Stimulated activated CD4-positive, alpha-beta T cell treated with anti-CD3 and anti-CD28 coated beads, Interleukin-4, amount 100 ng/mL, for 1 hour (primary cell): ENCODE measurements at regions not wholly inside any gene's neighbourhood (a gene's known extent, or its start where the extent isn't known, plus 50 kb on each side); places are given as distances from the start of the nearest gene placed in this dataset.
"Not testable (repeated sequence)": the region's sequence is repeated elsewhere in the genome, so short reads cannot be mapped to it uniquely, and the experiment has no call there.

Experiments used
- DNase-seq: peaks from one replicate; pipeline ENCODE4 v3.0.0-alpha.2; 2020

- no peak for DNase-seq
Measured at GRCh38 chr3:110629917-110630316, 441.7 kb upstream of the NECTIN3 start.

DNA sequence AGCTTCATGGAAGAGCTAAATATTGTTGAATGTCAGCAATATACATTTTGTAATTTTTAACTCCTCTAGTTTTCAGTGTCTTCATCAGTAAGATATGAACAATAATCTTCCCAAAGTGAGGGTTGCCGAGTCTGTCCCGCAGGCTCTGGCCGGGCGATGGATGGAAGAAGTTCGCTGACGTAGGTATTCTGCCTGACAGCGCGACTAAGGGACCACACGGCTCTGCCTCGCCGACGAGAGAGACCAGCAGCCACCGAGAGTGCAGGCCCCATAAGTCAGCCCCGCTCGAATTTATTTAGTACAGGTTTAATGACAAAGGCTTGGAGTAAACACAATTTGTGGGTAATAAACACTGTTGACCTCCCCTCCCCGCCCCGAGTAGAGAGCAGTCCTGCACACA, 427.4 kb upstream of the NECTIN3 start:
- no peak for DNase-seq

DNA sequence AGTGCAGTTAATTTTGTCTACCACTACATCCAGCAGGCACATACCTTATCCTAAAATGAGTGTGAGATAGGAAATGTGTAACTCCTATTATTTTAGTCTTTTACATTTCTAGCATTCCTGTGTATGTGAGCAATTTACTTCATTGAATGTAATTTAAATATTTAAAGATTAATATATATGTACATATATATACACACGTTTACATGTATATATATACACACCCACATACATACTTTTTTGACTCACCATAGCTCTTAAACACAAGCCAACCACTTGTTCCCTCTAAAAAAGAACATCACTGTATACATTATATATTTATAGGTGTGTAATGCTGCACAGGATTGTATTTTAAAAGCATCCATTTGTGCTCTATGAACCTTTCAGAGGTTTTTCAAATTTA, 425.6 kb upstream of the NECTIN3 start:
- no peak for DNase-seq

DNA sequence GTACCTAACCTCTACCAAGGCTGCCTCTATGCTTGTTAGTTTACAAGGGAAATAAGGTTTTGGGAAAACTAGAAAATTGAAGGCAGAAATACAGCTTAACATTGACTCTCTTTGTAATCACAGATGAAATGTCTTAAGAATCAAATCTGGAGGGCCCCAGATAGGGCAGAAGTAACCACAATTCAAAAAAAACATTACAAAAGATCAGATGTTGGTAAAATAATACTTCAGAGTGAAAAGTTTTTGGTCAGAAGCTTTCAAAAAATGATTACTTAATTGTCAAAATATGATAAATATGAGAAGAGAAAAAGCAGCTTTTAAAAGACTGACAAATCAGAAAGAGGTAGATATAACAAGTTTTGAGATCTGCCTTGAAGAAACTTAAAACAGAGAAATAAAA, 425.1 kb upstream of the NECTIN3 start:
- no peak for DNase-seq

DNA sequence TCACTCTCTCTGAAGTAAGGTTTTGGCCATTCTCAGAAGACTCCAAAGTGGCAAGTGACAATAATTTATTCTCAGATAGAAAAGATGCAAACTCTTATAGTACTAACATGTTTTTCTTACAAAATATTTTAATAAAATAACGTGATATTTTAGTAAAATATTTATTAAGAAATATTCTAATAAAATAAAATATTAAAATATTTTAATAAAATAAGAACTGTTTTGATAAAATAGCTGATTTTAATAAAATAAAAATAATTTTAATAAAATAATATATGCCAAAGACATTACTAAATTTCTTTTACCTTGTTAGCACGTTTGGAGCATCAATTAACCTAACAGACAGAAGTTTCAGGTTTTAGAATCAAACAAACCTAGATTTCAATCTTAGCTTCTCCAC, 424.0 kb upstream of the NECTIN3 start:
- no peak for DNase-seq

DNA sequence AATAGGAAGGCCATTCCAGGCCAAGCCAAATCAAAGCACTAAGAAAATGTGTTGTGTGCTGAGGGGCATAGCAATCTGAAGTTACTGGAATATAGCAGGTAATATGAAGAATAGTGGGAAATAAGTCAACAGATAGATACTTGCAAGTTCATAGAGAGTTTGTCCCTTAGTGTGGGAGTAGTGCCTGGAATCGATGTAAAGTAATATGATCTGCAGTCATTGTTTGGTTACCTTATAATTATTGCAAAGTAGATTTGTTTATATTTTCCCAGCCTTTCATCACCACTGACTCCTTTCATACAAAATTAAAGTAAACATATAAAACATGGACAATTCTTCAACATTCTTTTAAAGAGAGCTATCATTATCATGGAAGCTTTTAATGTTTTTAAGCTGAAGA, 420.9 kb upstream of the NECTIN3 start:
- DNase-seq, result no peak

DNA sequence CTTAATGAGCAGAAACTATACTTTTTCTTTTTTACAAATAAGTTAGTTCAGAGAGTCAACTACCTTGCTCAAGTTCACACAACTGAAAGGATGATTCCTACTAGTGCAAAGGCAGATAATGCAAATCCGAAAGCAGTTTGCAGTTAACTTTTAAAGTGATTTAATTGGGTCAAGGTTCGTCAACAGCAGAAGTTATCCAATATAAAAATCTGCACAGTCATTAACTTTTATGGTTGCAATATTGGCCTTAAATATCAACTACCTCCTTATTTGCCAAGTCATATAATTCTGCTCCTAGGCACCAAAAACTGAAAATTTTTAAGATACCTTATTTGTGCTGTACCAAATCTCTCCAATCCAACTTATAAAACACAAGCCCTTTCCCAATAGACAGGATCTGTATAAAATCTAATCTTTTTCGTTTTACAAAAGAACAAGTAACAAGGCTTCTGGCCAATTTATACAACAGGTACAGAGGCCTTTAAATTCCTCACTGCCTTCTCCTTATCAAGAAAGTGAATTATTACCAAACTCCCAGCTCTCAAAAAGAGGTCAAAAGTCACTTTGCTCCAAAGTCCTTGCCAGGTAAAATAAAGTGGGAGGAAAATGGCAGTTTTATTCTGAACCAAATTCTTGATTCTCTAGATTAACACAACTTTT, 416.6 kb upstream of the NECTIN3 start:
- DNase-seq, result no peak

DNA sequence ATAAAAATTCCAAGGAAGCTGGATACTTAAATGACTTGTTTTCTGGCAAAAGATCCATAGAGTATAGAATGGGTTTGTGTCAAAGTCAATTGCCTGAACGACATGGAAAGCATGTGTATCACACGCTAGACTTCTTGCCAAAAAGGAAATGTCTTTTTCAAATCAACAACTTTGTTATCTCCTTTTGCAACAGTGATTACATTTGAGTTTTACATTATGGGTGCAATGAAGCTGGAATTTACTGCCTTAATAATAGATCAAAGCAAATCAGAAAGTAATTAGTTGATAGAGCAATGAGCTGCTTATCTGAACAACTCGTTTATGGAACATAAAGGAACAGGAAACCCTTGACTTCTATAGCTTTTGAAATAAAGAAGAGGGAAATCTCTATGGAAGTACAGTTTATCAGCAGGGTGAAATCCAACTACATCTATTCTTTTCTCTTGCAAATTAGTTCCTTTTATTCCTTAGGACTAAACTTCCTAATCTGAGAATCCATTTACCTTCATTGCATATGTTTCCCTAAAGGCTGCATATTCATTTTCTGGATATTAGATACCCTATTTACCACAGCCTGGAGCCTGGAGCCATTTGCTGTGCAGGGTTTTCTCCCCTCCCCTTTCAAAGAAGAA, 415.1 kb upstream of the NECTIN3 start:
- no peak for DNase-seq

DNA sequence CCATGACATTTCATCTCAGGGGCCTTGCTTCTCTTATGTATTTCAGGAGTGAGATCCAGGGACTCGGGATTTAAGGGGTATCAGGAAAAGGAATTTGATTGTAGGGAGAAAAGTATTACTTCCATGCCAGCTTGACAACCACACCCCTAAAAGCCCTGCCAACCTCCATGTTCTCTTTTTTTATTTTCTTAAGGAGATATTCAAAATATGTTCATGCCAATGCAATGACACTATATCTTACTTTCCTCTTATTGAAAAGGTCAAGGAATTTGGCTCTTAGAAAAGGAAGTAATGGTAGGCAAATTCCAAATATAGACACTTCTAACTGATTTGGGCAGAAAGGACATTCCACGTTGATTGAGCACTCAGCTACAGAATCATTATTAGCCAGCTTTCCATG, 407.5 kb upstream of the NECTIN3 start:
- no peak for DNase-seq

GRCh38 chr3:110666495-110666894, 405.1 kb upstream of the NECTIN3 start:
- no peak for DNase-seq

DNA sequence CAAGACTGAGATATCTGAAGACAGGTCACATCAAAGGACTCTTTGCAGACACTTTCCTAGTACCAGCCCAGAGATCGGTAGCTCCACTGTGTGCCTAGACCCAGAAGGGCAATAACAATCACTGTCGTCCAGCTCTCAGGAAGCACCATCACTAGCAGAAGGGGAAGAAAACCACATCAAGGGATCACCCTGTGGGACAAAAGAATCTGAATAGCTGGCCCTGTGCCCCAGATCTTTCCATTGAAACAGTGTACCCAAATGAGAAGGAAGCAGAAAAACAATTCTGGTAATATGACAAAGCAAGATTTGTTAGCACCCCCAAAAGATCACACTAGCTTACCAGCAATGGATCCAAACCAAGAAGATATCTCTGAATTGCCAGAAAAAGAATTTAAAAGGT, 404.4 kb upstream of the NECTIN3 start:
- DNase-seq, result no peak

DNA sequence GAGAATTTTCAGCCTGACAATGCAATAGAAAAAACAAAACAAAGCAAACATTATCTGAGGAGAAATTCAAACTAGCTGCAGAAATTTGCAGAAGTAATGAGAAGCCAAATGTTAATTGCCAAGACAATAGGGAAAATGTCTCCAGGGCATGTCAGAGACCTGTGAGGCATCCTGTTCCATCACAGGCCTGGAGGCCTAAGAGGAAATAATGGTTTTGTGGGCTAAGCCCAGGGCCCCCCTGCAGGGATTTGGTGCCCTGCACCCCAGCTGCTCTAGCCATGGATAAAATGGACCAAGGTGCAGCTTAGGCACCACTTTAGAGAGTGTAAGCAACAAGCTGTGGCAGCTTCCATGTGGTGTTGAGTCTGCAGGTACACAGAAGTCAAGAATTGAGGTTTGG, 401.2 kb upstream of the NECTIN3 start:
- DNase-seq, result no peak

DNA sequence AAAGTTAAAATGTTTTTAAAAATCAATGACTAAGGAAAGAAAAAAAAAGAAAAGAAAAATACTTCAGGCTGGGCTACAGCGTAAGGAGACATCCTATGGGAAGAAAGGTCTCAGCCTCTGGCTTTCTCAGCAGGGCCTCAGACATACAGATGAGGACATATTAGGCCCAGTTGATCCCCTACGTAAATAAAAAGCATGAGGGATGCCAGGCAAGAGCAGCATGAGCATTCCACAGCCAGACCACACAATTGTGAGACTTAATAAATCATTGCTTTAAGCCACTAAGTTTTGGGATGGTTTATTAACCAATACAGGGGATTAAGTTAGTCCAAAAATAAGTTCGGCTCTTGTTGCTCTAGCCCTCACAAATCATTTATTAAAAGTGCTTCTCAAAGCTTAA, 394.1 kb upstream of the NECTIN3 start:
- DNase-seq, result no peak

GRCh38 chr3:110679285-110679684, 392.3 kb upstream of the NECTIN3 start:
- DNase-seq, result no peak

DNA sequence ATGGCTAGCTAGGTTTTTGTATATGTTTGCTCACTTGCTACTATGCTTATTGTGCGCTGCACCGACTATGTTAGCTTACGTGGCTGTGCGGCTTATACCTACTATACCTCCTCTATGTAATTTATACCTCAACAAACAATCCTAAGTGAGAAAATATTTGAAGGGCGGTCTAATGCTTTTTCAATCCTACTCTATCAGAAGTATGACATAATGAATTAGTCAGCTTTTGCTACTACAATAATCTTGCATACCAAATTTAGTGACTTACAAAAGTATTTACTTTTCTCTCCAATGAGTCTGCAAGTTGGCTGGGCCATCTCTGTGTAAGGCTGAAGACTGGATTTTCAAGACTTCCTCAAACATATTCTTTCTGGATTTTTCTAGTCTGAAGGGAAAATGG, 391.2 kb upstream of the NECTIN3 start:
- no peak for DNase-seq

- no peak for DNase-seq
Measured at GRCh38 chr3:110684466-110684865, 387.1 kb upstream of the NECTIN3 start.

DNA sequence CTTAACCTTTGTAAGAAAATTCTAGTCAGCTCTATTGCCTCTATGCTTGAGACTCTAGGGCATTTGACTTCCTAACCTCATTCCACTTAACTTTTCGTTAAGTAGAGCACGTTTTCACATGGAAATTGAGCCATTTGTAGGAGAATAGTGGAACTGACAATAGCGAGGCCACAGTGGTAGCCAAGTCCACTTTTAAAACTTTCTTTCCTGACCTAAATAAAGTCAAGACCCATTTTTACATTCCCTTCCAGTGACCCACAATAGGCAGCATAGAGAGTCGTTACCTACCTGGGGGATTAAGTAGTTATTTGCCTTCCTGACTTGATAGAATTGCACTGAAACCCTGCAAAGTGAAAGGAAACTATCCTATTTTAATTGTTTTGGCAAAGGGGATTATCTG, 386.0 kb upstream of the NECTIN3 start:
- no peak for DNase-seq

GRCh38 chr3:110686701-110687100, 384.9 kb upstream of the NECTIN3 start:
- DNase-seq, result no peak

DNA sequence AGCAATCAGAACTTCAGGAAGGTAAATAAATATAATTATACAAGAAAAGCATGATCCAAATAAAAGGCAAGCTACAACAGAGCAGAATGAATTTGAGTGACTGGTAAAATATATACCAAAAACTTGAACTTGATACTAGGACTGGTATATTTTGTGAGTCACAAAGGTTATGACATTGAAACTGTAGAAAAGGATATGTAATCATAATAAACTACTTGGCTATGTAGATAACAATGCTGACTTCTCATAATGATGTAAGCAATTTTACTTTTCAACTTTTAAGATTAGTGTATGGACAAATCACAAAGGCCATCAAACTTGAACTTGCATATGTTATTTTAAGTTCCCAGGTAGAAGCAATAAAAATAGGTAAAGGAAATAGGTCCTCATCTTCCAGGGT, 384.5 kb upstream of the NECTIN3 start:
- DNase-seq, result no peak

GRCh38 chr3:110697961-110698360, 373.7 kb upstream of the NECTIN3 start:
- no peak for DNase-seq

DNA sequence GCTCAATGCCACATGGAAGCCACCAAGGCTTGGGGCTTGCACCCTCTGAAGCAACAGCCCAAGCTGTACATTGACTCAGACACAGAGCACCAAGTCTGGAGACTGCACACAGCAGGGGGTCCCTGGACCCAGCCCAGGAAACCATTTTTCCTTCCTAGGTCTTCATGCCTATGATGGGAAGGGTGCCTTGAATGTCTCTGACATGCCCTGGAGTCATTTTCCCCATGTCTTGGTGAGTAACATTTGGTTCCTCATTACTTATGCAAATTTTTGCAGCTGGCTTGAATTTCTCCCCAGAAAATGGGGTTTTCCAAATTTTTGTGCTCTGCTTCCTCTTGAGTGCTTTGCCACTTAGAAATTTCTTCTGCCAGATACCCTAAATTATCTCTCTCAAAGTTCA, 367.3 kb upstream of the NECTIN3 start:
- DNase-seq, result not testable (repeated sequence)

DNA sequence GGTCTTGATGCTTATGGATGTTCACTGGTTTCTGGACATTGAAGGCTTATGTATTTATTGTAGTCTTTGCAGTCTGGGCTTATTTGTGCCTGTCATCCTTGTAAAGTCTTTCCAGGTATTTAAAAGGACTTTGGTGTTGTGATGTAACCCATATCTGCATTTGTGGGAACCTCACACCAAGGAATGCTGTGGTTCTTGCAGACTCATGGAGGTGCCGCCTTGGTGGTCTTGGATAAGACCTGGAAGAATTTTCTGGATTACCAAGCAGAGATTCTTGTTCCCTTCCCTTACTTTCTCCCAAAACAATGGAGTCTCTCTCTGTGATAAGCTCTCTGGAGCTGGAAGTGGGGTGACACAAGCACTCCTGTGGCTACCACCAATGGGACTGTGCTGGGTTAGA, 363.5 kb upstream of the NECTIN3 start:
- no peak for DNase-seq

- no peak for DNase-seq
Measured at GRCh38 chr3:110710156-110710555, 361.5 kb upstream of the NECTIN3 start.

DNA sequence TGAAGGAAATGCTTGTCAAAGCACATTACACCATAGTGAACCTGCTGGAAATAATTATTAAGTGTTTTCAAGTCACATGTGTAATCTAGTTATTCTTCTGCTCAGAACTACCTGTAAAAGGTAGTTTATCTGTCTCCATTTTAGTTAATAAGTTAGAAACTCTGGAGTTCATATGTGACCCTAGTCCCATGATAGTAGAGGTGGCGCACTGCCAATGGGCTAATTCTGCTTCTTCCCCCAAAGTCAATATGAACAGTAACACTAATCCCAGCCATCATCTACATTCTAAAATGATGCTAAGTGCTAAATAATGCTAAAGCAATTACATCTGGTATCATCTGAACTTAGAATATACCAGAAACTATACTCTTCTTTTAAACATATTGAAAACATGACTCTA, 361.0 kb upstream of the NECTIN3 start:
- no peak for DNase-seq

GRCh38 chr3:110711130-110711832, 360.3 kb upstream of the NECTIN3 start:
- no peak for DNase-seq
